Neural progenitor cell (in vitro differentiated cells): ENCODE measurements at regions not wholly inside any gene's neighbourhood (a gene's known extent, or its start where the extent isn't known, plus 50 kb on each side); places are given as distances from the start of the nearest gene placed in this dataset.

Experiments used
- DNase-seq: peaks from one replicate; pipeline ENCODE4 v3.0.0-alpha.2; 2016; ENCODE audit warnings: low spot score
- H2AFZ ChIP-seq: fragments of 200-600 bp; sonication (generic); replicated peaks from 2 replicates; pipeline ENCODE4 v1.6.1; 2016; ENCODE audit warnings: antibody characterized with exemption
- H3F3A ChIP-seq: fragments of 200-600 bp; sonication (generic); 2 replicates; pipeline ENCODE4 v1.6.1; 2016; ENCODE audit warnings: antibody characterized with exemption, low read depth
- H3K27ac ChIP-seq: fragments of 200-600 bp; sonication (generic); 2 replicates; pipeline ENCODE4 v1.5.1; 2016; ENCODE audit warnings: mild to moderate bottlenecking
- H3K27me3 ChIP-seq: fragments of 200-600 bp; sonication (generic); 2 replicates; pipeline ENCODE4 v1.6.1; 2016; ENCODE audit warnings: mild to moderate bottlenecking, moderate library complexity
- H3K36me3 ChIP-seq: fragments of 200-600 bp; sonication (generic); 2 replicates; pipeline ENCODE4 v1.5.1; 2016
- H3K4me1 ChIP-seq: fragments of 200-600 bp; sonication (generic); 2 replicates; pipeline ENCODE4 v1.6.1; 2016; ENCODE audit warnings: mixed run types
- H3K4me2 ChIP-seq: fragments of 200-600 bp; sonication (generic); 2 replicates; pipeline ENCODE4 v1.6.1; 2016
- H3K4me3 ChIP-seq: fragments of 200-600 bp; sonication (generic); 2 replicates; pipeline ENCODE4 v1.5.1; 2016
- H3K79me2 ChIP-seq: fragments of 200-600 bp; sonication (generic); 2 replicates; pipeline ENCODE4 v1.6.1; 2016; ENCODE audit warnings: low read depth
- H3K9ac ChIP-seq: fragments of 200-600 bp; sonication (generic); 2 replicates; pipeline ENCODE4 v1.6.1; 2016
- H3K9me3 ChIP-seq: fragments of 200-600 bp; sonication (generic); 2 replicates; pipeline ENCODE4 v1.5.1; 2016; ENCODE audit warnings: low read depth
- H4K20me1 ChIP-seq: fragments of 200-600 bp; sonication (generic); 2 replicates; pipeline ENCODE4 v1.6.1; 2016; ENCODE audit warnings: low read depth
- H3K27ac Mint-ChIP-seq: 3 replicates; pipeline ENCODE4 v1.8.0; 2021; ENCODE audit warnings: mixed read lengths
- H3K27me3 Mint-ChIP-seq: 2 replicates; pipeline ENCODE4 v1.8.0; 2022; ENCODE audit warnings: low read depth, mild to moderate bottlenecking, inconsistent platforms, moderate library complexity, mixed read lengths; ENCODE audit not compliant: insufficient read depth
- H3K36me3 Mint-ChIP-seq: 3 replicates; pipeline ENCODE4 v1.8.0; 2021; ENCODE audit warnings: mixed read lengths
- H3K4me1 Mint-ChIP-seq: 3 replicates; pipeline ENCODE4 v1.8.0; 2021; ENCODE audit warnings: mixed read lengths
- H3K4me3 Mint-ChIP-seq: 3 replicates; pipeline ENCODE4 v1.8.0; 2021; ENCODE audit warnings: mild to moderate bottlenecking, moderate library complexity, mixed read lengths
- H3K9me3 Mint-ChIP-seq: 3 replicates; pipeline ENCODE4 v1.8.0; 2020; ENCODE audit warnings: mixed read lengths
- EZH2 ChIP-seq: fragments of 200-600 bp; sonication (generic); IDR thresholded peaks from 2 replicates; pipeline ENCODE4 v1.6.1; 2017; ENCODE audit warnings: antibody characterized with exemption, mild to moderate bottlenecking, moderate library complexity
- EZH2phosphoT487 ChIP-seq: fragments of 200-600 bp; sonication (generic); IDR thresholded peaks from 2 replicates; pipeline ENCODE4 v1.6.1; 2017; ENCODE audit warnings: antibody characterized with exemption
- TF ChIP-seq, protein P1 (sequence below): fragments of 200-600 bp; sonication (generic); IDR thresholded peaks from 2 replicates; pipeline ENCODE4 v1.5.1; 2017; ENCODE audit warnings: antibody characterized with exemption, mild to moderate bottlenecking

DNA sequence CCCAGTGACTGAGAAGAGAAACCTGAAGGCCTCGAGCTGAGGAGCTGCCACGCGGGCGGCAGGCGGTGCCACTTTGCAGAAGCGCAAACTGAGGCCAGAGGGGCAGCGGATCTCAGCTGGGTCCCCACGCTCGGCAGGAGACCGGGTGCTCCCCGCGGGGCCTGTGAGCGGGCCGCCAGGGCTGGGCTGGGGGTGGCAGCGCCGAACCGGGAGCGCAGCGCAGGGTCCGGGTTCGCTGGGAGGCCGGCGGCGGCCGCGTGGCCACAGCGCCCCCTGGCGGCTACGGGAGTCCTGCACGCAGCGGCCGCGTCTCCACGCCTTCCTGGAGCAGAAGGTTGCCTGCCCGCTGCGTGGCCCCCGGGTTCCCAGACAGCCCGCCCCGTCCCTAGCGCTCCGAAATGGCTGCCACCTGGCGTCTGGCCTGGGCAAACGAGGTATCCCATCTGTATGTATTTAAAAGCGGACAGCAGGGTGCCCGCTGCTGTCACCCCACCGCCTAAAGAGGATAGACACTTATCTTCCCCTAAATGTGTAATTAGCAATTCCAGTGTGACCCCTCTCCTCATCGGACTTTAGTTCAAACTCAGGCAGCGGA is 96.1 kb upstream of the CDH5 start:
- Mint-ChIP-seq H3K9me3 (no peaks in the 10 kb centered on the region), H3K4me1 (peaks cover 42% of the 10 kb centered on the region), H3K36me3 (no peaks in the 10 kb centered on the region), H3K4me3 (peak overlapping the region; percentile 52), H3K27ac (peak overlapping the region; percentile 40), H3K27me3 (peaks cover 20% of the 10 kb centered on the region)
- Histone ChIP-seq H3K4me1 (peaks cover 5% of the 10 kb centered on the region), H3K9me3 (no peaks in the 10 kb centered on the region), H3F3A (no peaks in the 10 kb centered on the region), H3K27ac (no peak overlapping the region), H2AFZ (peak overlapping the region; percentile 70), H4K20me1 (no peaks in the 10 kb centered on the region), H3K4me2 (peak overlapping the region; percentile 39), H3K27me3 (peaks cover 17% of the 10 kb centered on the region), H3K36me3 (no peaks in the 10 kb centered on the region), H3K4me3 (no peak overlapping the region), H3K79me2 (no peaks in the 10 kb centered on the region), H3K9ac (no peak overlapping the region)
- TF ChIP-seq EZH2phosphoT487: no peak
- TF ChIP-seq, protein P1, sequence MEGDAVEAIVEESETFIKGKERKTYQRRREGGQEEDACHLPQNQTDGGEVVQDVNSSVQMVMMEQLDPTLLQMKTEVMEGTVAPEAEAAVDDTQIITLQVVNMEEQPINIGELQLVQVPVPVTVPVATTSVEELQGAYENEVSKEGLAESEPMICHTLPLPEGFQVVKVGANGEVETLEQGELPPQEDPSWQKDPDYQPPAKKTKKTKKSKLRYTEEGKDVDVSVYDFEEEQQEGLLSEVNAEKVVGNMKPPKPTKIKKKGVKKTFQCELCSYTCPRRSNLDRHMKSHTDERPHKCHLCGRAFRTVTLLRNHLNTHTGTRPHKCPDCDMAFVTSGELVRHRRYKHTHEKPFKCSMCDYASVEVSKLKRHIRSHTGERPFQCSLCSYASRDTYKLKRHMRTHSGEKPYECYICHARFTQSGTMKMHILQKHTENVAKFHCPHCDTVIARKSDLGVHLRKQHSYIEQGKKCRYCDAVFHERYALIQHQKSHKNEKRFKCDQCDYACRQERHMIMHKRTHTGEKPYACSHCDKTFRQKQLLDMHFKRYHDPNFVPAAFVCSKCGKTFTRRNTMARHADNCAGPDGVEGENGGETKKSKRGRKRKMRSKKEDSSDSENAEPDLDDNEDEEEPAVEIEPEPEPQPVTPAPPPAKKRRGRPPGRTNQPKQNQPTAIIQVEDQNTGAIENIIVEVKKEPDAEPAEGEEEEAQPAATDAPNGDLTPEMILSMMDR: peak; percentile 94
- DNase-seq: peak; percentile 86

GRCh38 chr16:66269617-66270332 is 96.7 kb upstream of the CDH5 start:
- no peak overlapping the region for H3K4me3 Mint-ChIP-seq
- peaks cover 17% of the 10 kb centered on the region for H3K27me3 ChIP-seq
- no peaks in the 10 kb centered on the region for H3F3A ChIP-seq
- H3K27ac Mint-ChIP-seq: no peak overlapping the region
- no peaks in the 10 kb centered on the region for H3K9me3 ChIP-seq
- H3K4me3 ChIP-seq: no peak overlapping the region
- no peaks in the 10 kb centered on the region for H3K36me3 Mint-ChIP-seq
- no peaks in the 10 kb centered on the region for H3K79me2 ChIP-seq
- no peaks in the 10 kb centered on the region for H3K9me3 Mint-ChIP-seq
- DNase-seq: no peak
- peaks cover 5% of the 10 kb centered on the region for H3K4me1 ChIP-seq
- peaks cover 43% of the 10 kb centered on the region for H3K4me1 Mint-ChIP-seq
- TF ChIP-seq EZH2phosphoT487 (no peak), EZH2 (no peak)
- TF ChIP-seq, protein P1: no peak
- peak overlapping the region; percentile 39 for H3K4me2 ChIP-seq
- no peaks in the 10 kb centered on the region for H4K20me1 ChIP-seq
- H2AFZ ChIP-seq: peak overlapping the region; percentile 70
- no peaks in the 10 kb centered on the region for H3K36me3 ChIP-seq
- no peak overlapping the region for H3K9ac ChIP-seq
- H3K27ac ChIP-seq: no peak overlapping the region
- H3K27me3 Mint-ChIP-seq: peaks cover 23% of the 10 kb centered on the region

DNA sequence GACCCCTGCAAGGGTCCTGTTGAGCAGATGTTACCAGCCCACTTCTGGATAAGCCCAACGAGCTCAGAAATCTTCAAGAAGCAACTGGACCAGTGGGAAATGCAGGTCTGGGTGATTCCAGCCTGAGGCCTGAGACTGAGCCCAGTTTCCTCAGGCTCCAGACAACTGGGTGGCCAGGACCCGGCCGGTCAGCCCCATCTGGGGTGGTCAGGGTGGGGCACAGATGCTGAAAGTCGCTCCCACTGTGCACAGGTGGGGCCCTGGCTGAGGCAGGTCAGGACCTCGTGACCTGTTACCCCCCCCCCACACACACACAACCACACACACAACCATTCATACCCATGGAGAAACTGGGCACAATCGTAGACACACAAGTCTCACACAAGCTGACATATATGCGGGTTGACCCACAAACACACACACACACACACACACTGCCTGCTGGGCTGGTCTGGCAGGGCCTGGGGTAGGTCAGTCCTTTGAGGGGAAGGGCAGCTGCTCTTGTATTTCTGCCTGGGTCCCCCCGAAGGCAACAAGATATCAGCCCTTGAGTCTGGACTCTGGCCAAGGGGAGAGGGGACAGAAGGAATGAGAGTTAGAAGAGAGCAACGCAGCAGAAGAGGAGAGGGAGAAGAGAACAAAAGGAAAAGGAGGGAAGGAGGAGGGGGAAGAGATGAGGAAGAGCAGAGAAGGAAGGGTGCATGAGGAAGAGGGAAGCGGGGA is 99.0 kb upstream of the CDH5 start:
- Mint-ChIP-seq H3K27me3 (peaks cover 17% of the 10 kb centered on the region), H3K36me3 (no peaks in the 10 kb centered on the region), H3K4me3 (no peak overlapping the region), H3K27ac (no peak overlapping the region), H3K4me1 (peaks cover 48% of the 10 kb centered on the region), H3K9me3 (no peaks in the 10 kb centered on the region)
- H3K27me3 ChIP-seq: peaks cover 17% of the 10 kb centered on the region
- no peak overlapping the region for H2AFZ ChIP-seq
- TF ChIP-seq EZH2 (no peak), EZH2phosphoT487 (no peak)
- TF ChIP-seq, protein P1: no peak
- no peak for DNase-seq
- no peaks in the 10 kb centered on the region for H3F3A ChIP-seq
- H3K4me1 ChIP-seq: peaks cover 10% of the 10 kb centered on the region
- H4K20me1 ChIP-seq: no peaks in the 10 kb centered on the region
- H3K79me2 ChIP-seq: no peaks in the 10 kb centered on the region
- H3K9me3 ChIP-seq: no peaks in the 10 kb centered on the region
- no peaks in the 10 kb centered on the region for H3K36me3 ChIP-seq
- H3K27ac ChIP-seq: no peak overlapping the region
- no peak overlapping the region for H3K4me3 ChIP-seq
- H3K9ac ChIP-seq: no peak overlapping the region
- no peak overlapping the region for H3K4me2 ChIP-seq
